Thyroid gland (tissue), 4 donors: ENCODE measurements at regions not wholly inside any gene's neighbourhood (a gene's known extent, or its start where the extent isn't known, plus 50 kb on each side); places are given as distances from the start of the nearest gene placed in this dataset.

Source experiments
- CTCF ChIP-seq, 6 experiments: fragments of 200-600 bp in 3 of 6; fragments of 450-650 bp in 3 of 6; sonication (generic) in 3 of 6; IDR thresholded peaks; one replicate each; pipeline ENCODE4 v1.5.1; 2016 to 2019; ENCODE audit warnings: antibody characterized with exemption in 6 of 6, mild to moderate bottlenecking in 2 of 6, inconsistent platforms in 1 of 6, moderate library complexity in 1 of 6
- POLR2A ChIP-seq, 2 donors: fragments of 450-650 bp; IDR thresholded peaks; one replicate each; pipeline ENCODE4 v1.6.1; 2017; ENCODE audit warnings: antibody characterized with exemption in 2 of 2, mild to moderate bottlenecking in 2 of 2, moderate library complexity in 1 of 2

GRCh38 chr13:78022164-78022877, 103.7 kb upstream of the EDNRB start:
- no peak for TF ChIP-seq POLR2A (IDR thresholded peaks at IDR 0.05)
- TF ChIP-seq CTCF (IDR thresholded peaks at IDR 0.05): no peak
